Left ventricle myocardium inferior (tissue), 1 donor: ENCODE measurements at regions not wholly inside any gene's neighbourhood (a gene's known extent, or its start where the extent isn't known, plus 50 kb on each side); places are given as distances from the start of the nearest gene placed in this dataset.

ENCODE experiments used
- DNase-seq: peaks from one replicate; pipeline ENCODE4 v3.0.0-alpha.2; 2020
- H3K27ac ChIP-seq: fragments of 200-600 bp; replicated peaks from 2 replicates; pipeline ENCODE4 v1.8.0; 2021
- H3K27me3 ChIP-seq: fragments of 200-600 bp; 2 replicates; pipeline ENCODE4 v1.8.0; 2021; ENCODE audit warnings: low read depth
- H3K36me3 ChIP-seq: fragments of 200-600 bp; 2 replicates; pipeline ENCODE4 v1.8.0; 2021
- H3K4me1 ChIP-seq: fragments of 200-600 bp; 2 replicates; pipeline ENCODE4 v1.8.0; 2021
- H3K4me3 ChIP-seq: fragments of 200-600 bp; 2 replicates; pipeline ENCODE4 v1.8.0; 2021; ENCODE audit warnings: mild to moderate bottlenecking, moderate library complexity
- H3K9me3 ChIP-seq: fragments of 200-600 bp; replicated peaks from 2 replicates; pipeline ENCODE4 v1.8.0; 2021
- CTCF ChIP-seq: fragments of 200-600 bp; IDR thresholded peaks from 2 replicates; pipeline ENCODE4 v1.8.0; 2021; ENCODE audit warnings: antibody characterized with exemption, mild to moderate bottlenecking, borderline replicate concordance
- intact Hi-C: fragments of 100-400 bp; cut with micrococcal nuclease; formaldehyde crosslinking; loops from one replicate; pipeline ENCODE4 v1.11.0; 2022
- donor health status: DM: no; HTN: yes; CAD: no; lungs with severe emphysema.

DNA sequence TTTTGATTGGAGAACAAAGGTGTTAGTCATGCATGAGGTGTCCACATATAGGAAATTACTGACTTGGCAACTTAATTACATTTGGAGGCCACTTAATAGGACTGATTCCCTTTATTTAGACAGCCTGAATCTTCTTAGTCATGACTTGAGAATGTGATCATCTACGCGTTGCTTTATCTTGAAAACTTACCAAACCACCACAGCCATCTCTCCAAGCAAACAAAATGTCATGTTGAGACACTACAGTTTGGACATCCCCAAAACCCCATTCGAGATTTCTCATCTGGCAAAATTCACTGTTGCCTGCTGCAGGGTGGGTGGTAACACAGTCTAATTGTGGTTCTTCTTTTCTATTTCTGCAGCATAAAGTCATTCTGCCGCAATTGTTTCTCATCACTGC lies 176.5 kb upstream of the CDH5 start:
- H3K27ac ChIP-seq: no peak overlapping the region
- intact Hi-C loops: no loop called here
- no peaks in the 10 kb centered on the region for H3K27me3 ChIP-seq
- H3K4me3 ChIP-seq: no peak overlapping the region
- no peaks in the 10 kb centered on the region for H3K36me3 ChIP-seq
- no peak for TF ChIP-seq CTCF
- no peaks in the 10 kb centered on the region for H3K4me1 ChIP-seq
- no peak for DNase-seq
- peaks cover 7% of the 10 kb centered on the region for H3K9me3 ChIP-seq

- Histone ChIP-seq H3K36me3 (no peaks in the 10 kb centered on the region), H3K27me3 (no peaks in the 10 kb centered on the region), H3K9me3 (peaks cover 9% of the 10 kb centered on the region), H3K4me3 (no peak overlapping the region), H3K27ac (no peak overlapping the region), H3K4me1 (no peaks in the 10 kb centered on the region)
- no peak for TF ChIP-seq CTCF
- no peak for DNase-seq
- intact Hi-C loops: no loop called here
These were observed 177.4 kb upstream of the CDH5 start for GRCh38 chr16:66188917-66189725.

DNA sequence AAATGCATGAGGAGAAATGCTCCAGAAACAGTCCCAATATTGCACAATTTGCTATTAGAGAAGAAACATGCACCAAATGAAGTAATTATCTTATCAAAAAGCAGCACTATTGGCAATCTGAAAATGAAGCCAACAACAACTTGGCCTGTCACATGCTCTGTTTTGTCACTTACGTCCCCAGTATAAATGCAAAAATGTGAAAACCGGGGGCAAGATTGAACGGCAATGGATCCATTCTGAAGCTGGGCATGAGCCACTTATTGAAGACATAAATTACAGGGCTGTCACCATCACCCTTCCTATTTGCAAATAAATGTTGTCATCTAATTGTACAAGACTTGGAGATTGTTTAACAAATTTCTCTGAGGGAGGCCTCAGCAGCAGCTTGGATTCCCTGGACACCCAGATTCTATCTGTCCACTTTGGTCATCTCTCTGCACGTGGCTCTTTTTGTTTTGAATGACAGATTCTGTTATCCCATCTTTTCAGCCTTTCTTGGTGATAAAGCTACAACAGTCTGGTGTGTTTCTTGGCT lies 180.2 kb upstream of the CDH5 start:
- H3K27ac ChIP-seq: no peak overlapping the region
- TF ChIP-seq CTCF: no peak
- intact Hi-C loops: no loop called here
- no peak for DNase-seq
- no peaks in the 10 kb centered on the region for H3K4me1 ChIP-seq
- H3K36me3 ChIP-seq: no peaks in the 10 kb centered on the region
- no peaks in the 10 kb centered on the region for H3K27me3 ChIP-seq
- no peak overlapping the region for H3K4me3 ChIP-seq
- peaks cover 9% of the 10 kb centered on the region for H3K9me3 ChIP-seq

DNA sequence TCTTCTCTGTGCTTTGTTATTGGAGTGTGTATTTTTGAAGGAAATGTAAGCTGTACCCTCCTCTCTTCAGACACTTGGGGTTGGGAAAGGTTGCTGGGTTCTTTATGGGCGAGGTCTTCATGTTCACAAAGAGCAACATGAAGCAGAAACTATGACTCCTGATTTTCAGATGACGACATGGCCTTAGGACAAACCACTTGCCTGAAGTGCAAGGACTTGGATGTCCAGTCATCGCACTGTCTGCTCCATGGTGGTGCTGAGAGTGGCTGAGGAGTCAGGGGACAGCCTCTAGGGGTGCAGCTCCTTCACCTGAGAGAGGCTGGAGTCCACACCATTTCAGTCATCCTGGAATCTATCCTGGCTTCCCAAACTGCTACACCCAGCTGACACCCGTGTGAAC lies 183.9 kb upstream of the CDH5 start:
- H3K4me1 ChIP-seq: no peaks in the 10 kb centered on the region
- intact Hi-C loops: no loop called here
- no peaks in the 10 kb centered on the region for H3K27me3 ChIP-seq
- no peak for DNase-seq
- H3K27ac ChIP-seq: no peak overlapping the region
- peaks cover 28% of the 10 kb centered on the region for H3K9me3 ChIP-seq
- no peak for TF ChIP-seq CTCF
- H3K4me3 ChIP-seq: no peak overlapping the region
- H3K36me3 ChIP-seq: no peaks in the 10 kb centered on the region

DNA sequence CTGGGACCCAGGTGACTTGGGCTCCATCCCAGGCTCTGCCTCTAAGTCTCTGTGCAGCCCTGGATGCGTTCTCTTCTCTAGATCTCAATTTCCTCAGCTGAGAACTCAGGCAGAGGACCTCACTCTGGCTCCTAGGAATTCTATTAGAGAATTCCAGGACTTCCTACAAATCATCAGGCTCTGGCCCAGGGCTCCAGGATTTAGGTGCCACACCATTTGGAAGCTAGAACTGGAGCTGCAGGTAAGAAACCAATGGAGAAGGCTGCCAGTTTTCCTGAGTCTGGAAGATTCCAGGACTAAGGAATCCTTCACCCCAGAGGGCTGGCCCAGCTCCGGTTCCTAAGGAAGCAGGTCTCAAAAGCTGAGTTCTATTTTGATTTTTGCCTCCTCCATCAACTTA lies 189.8 kb upstream of the CDH5 start:
- TF ChIP-seq CTCF: no peak
- H3K4me3 ChIP-seq: no peak overlapping the region
- intact Hi-C loops: no loop called here
- no peaks in the 10 kb centered on the region for H3K36me3 ChIP-seq
- no peaks in the 10 kb centered on the region for H3K27me3 ChIP-seq
- H3K9me3 ChIP-seq: peaks cover 18% of the 10 kb centered on the region
- H3K4me1 ChIP-seq: no peaks in the 10 kb centered on the region
- H3K27ac ChIP-seq: no peak overlapping the region
- no peak for DNase-seq
